GM12878 (cell line): ENCODE measurements at regions not wholly inside any gene's neighbourhood (a gene's known extent, or its start where the extent isn't known, plus 50 kb on each side); places are given as distances from the start of the nearest gene placed in this dataset.

ENCODE experiments used
- ATAC-seq: fragments of 200-7000 bp; cut with Tn5 transposase; 3 replicates; pipeline ENCODE4 v1.9.1; 2020; ENCODE audit warnings: mild to moderate bottlenecking, moderate library complexity
- BruUV-seq: library from RNA; stranded (reverse); fragments of 400-500 nt; replicated peaks from 2 replicates; lab custom pipeline; 2021; lab: Mats Ljungman, UMichigan
- CTCF ChIA-PET: fragments of 300-600 bp; sonication (Branson Sonifier 250); formaldehyde crosslinking; extraction: SDS; loops from one replicate; lab custom pipeline; 2021; ENCODE audit warnings: inconsistent platforms; lab: Yijun Ruan, JAX
- POLR2A ChIA-PET: fragments of 350-600 bp; formaldehyde crosslinking; extraction: SDS; loops from one replicate; lab custom pipeline; 2021; ENCODE audit warnings: inconsistent platforms; lab: Charles Lee
- RAD21 ChIA-PET: fragments of 300-600 bp; sonication (Branson Sonifier 250); formaldehyde crosslinking; loops from one replicate; lab custom pipeline; 2023; ENCODE audit warnings: antibody characterized with exemption; ENCODE audit not compliant: unreplicated experiment; lab: Charles Lee
- SMC1A ChIA-PET: fragments of 300-600 bp; sonication (Branson Sonifier 250); formaldehyde crosslinking; loops from one replicate; lab custom pipeline; 2023; ENCODE audit not compliant: unreplicated experiment, uncharacterized antibody; lab: Charles Lee
- DNase-seq: peaks from one replicate; pipeline ENCODE4 v3.0.0-alpha.2; 2011; ENCODE audit warnings: low read depth, low spot score
- FAIRE-seq: peaks from 3 replicates; lab custom pipeline; 2011; peaks lifted over from hg19 to GRCh38; lab: Jason Lieb, UNC
- H2AFZ ChIP-seq: 2 replicates; pipeline ENCODE4 v1.6.0; 2011; ENCODE audit warnings: low read depth, low read length, control low read depth; ENCODE audit not compliant: control insufficient read depth
- H3K27ac ChIP-seq: 2 replicates; pipeline ENCODE4 v1.5.1; 2011; ENCODE audit warnings: control low read depth; ENCODE audit not compliant: control insufficient read depth, insufficient read depth
- H3K27me3 ChIP-seq, 2 experiments: replicated peaks in 1 of 2; 2 replicates each; pipeline versions ENCODE4 v1.6.0 to v1.6.1; 2011; ENCODE audit warnings: low read length in 1 of 2; ENCODE audit not compliant: control insufficient read depth in 2 of 2, insufficient read depth in 2 of 2
- H3K36me3 ChIP-seq, 2 experiments: 2 replicates each; pipeline ENCODE4 v1.5.1; 2011; ENCODE audit warnings: low read length in 1 of 2; ENCODE audit not compliant: control insufficient read depth in 2 of 2, insufficient read depth in 2 of 2
- H3K4me1 ChIP-seq: 2 replicates; pipeline ENCODE4 v1.6.1; 2011; ENCODE audit warnings: mild to moderate bottlenecking, low read length, moderate library complexity, mixed read lengths; ENCODE audit not compliant: control insufficient read depth, insufficient read depth
- H3K4me2 ChIP-seq: 2 replicates; pipeline ENCODE4 v1.6.0; 2011; ENCODE audit warnings: control low read depth; ENCODE audit not compliant: control insufficient read depth, insufficient read depth
- H3K4me3 ChIP-seq: fragments of 200-600 bp; sonication (generic); 2 replicates; pipeline ENCODE4 v1.5.1; 2016
- H3K79me2 ChIP-seq: 2 replicates; pipeline ENCODE4 v1.6.0; 2011; ENCODE audit warnings: low read length; ENCODE audit not compliant: control insufficient read depth, insufficient read depth
- H3K9ac ChIP-seq: 2 replicates; pipeline ENCODE4 v1.8.0; 2011; ENCODE audit warnings: low read length, control low read depth, mixed read lengths; ENCODE audit not compliant: control insufficient read depth, insufficient read depth
- H3K9me3 ChIP-seq: replicated peaks from 3 replicates; pipeline ENCODE4 v1.5.1; 2011; ENCODE audit warnings: mild to moderate bottlenecking, low read length; ENCODE audit not compliant: control insufficient read depth, insufficient read depth
- H4K20me1 ChIP-seq: 2 replicates; pipeline ENCODE4 v1.6.0; 2011; ENCODE audit not compliant: control insufficient read depth, insufficient read depth
- NR2C1 ChIP-seq: fragments of 450-650 bp; IDR thresholded peaks from 2 replicates; pipeline ENCODE4 v1.6.1; 2017; ENCODE audit warnings: antibody characterized with exemption, mild to moderate bottlenecking, moderate library complexity
- NR2F1 ChIP-seq: fragments of 450-650 bp; conservative IDR thresholded peaks from 2 replicates; pipeline ENCODE4 v1.6.1; 2017; ENCODE audit warnings: mild to moderate bottlenecking
- RBBP5 ChIP-seq: fragments of 200-600 bp; sonication (generic); conservative IDR thresholded peaks from 2 replicates; pipeline ENCODE4 v1.6.1; 2016
- SUZ12 ChIP-seq: fragments of 200-600 bp; sonication (generic); IDR thresholded peaks from one replicate; pipeline ENCODE4 v1.6.1; 2018; ENCODE audit warnings: antibody characterized with exemption, mild to moderate bottlenecking; ENCODE audit not compliant: unreplicated experiment
- ZNF274 ChIP-seq: IDR thresholded peaks from one replicate; pipeline ENCODE4 v1.8.0; 2011; ENCODE audit not compliant: insufficient read length, insufficient read depth
- whole genome bisulfite sequencing: methylation state at CpG from one replicate; pipeline ENCODE4 v1.1.6; 2016; ENCODE audit warnings: low lambda C conversion rate; ENCODE audit not compliant: insufficient replicate concordance, insufficient coverage; ENCODE audit errors: missing lambda C conversion rate; 5-methylcytosine and 5-hydroxymethylcytosine counted together
- in situ Hi-C: fragments of 300-500 bp; cut with MboI; formaldehyde crosslinking; loops from 9 replicates; pipeline ENCODE4 v1.14.3; 2018; ENCODE audit warnings: mixed read lengths
- intact Hi-C: fragments of 100-400 bp; cut with micrococcal nuclease; formaldehyde crosslinking; loops from one replicate; pipeline ENCODE4 v1.14.2; 2022; ENCODE audit not compliant: unreplicated experiment

- no peak for FAIRE-seq
- CTCF ChIA-PET = interaction anchor here (1.2 kb wide), 1 partner anchor 37 kb away, joined by 4 read pairs; no protein-coding TSS in a partner anchor
- no TSS peak for BruUV-seq
- no peaks in the 10 kb centered on the region for H3K9me3 ChIP-seq
- TF ChIP-seq NR2C1 = no peak
- TF ChIP-seq, all 136 proteins: peak for 0
- RAD21 ChIA-PET = no interaction called here
- ATAC-seq (peak; percentile 50; the same call in 2 of the 3 replicates), DNase-seq (no peak)
- 0% methylated on average over 2 of the region's 2 CpGs for WGBS
- H3K4me3 ChIP-seq = no peak overlapping the region
- SMC1A ChIA-PET = no interaction called here
- H3K4me2 ChIP-seq = no peak overlapping the region
- H3K36me3 ChIP-seq = no peaks in the 10 kb centered on the region
- H3K79me2 ChIP-seq = no peaks in the 10 kb centered on the region
- in situ Hi-C loops (no loop called here), intact Hi-C loops (no loop called here)
- POLR2A ChIA-PET = interaction anchor here (0.9 kb wide), 1 partner anchor 142 kb away, joined by 4 read pairs; no protein-coding TSS in a partner anchor
- no peak overlapping the region for H3K27ac ChIP-seq
- no peak overlapping the region; the same call in 1 of the 2 replicates for H2AFZ ChIP-seq
- no peak overlapping the region for H3K9ac ChIP-seq
- H3K4me1 ChIP-seq = no peaks in the 10 kb centered on the region
- H4K20me1 ChIP-seq = no peaks in the 10 kb centered on the region
- H3K27me3 ChIP-seq = no peaks in the 10 kb centered on the region; a peak in 1 of 4 replicates
Measured at GRCh38 chr4:123526511-123526910, 129.9 kb downstream of the SPRY1 start.

- no peak for TF ChIP-seq ZNF274
- TF ChIP-seq SUZ12 = no peak
- no peak for TF ChIP-seq NR2F1
- TF ChIP-seq RBBP5 = no peak
- H3K79me2 ChIP-seq = no peaks in the 10 kb centered on the region
- no peak overlapping the region for H2AFZ ChIP-seq
- no peak overlapping the region for H3K4me2 ChIP-seq
- ChIA-PET RAD21 (interaction anchor here (0.8 to 1.0 kb wide), 2 partner anchors 128 to 132 kb away, joined by 3 read pairs; no protein-coding TSS in a partner anchor), CTCF (interaction anchor here (0.8 to 1.9 kb wide), 4 partner anchors 15 to 132 kb away, joined by 3 to 8 read pairs (median 4); no protein-coding TSS in a partner anchor), SMC1A (interaction anchor here (0.8 to 1.7 kb wide), 5 partner anchors 12 to 137 kb away, joined by 3 to 5 read pairs (median 4); no protein-coding TSS in a partner anchor), POLR2A (no interaction called here)
- no peaks in the 10 kb centered on the region for H3K36me3 ChIP-seq
- no peak overlapping the region for H3K4me3 ChIP-seq
- WGBS = 16% methylated on average over 3 of the region's 3 CpGs
- no peaks in the 10 kb centered on the region; a peak in 2 of 4 replicates for H3K27me3 ChIP-seq
- ATAC-seq (peak; percentile 56), DNase-seq (no peak), FAIRE-seq (no peak)
- no TSS peak for BruUV-seq
- H3K9me3 ChIP-seq = no peaks in the 10 kb centered on the region
- in situ Hi-C loops (no loop called here), intact Hi-C loops (no loop called here)
- no peaks in the 10 kb centered on the region for H3K4me1 ChIP-seq
- no peak overlapping the region for H3K9ac ChIP-seq
- H3K27ac ChIP-seq = no peak overlapping the region
- H4K20me1 ChIP-seq = no peaks in the 10 kb centered on the region
Measured at GRCh38 chr4:123528501-123529277, 132.1 kb downstream of the SPRY1 start.
